Parathyroid adenoma (tissue), 2 donors: ENCODE measurements at regions not wholly inside any gene's neighbourhood (a gene's known extent, or its start where the extent isn't known, plus 50 kb on each side); places are given as distances from the start of the nearest gene placed in this dataset.
A peak's percentile ranks its signal among the peaks of the same experiment; 100 is the strongest.
"Not testable (repeated sequence)": the region's sequence is repeated elsewhere in the genome, so short reads cannot be mapped to it uniquely, and the experiment has no call there.

Experiments
- H2AFZ ChIP-seq: fragments of 300-600 bp; sonication (generic); one replicate; pipeline ENCODE4 v1.7.0; 2017; ENCODE audit warnings: antibody characterized with exemption, mild to moderate bottlenecking
- H3K27ac ChIP-seq: fragments of 300-600 bp; sonication (generic); one replicate; pipeline ENCODE4 v1.7.0; 2017
- H3K27me3 ChIP-seq: fragments of 300-600 bp; sonication (generic); one replicate; pipeline ENCODE4 v1.7.0; 2017; ENCODE audit warnings: low read length; ENCODE audit not compliant: control insufficient read depth, insufficient read depth
- H3K36me3 ChIP-seq: fragments of 300-600 bp; sonication (generic); one replicate; pipeline ENCODE4 v1.7.0; 2017; ENCODE audit warnings: low read length; ENCODE audit not compliant: control insufficient read depth, insufficient read depth
- H3K4me1 ChIP-seq: fragments of 300-600 bp; sonication (generic); one replicate; pipeline ENCODE4 v1.7.0; 2017; ENCODE audit warnings: control low read depth
- H3K4me2 ChIP-seq: fragments of 300-600 bp; sonication (generic); one replicate; pipeline ENCODE4 v1.7.0; 2017; ENCODE audit warnings: low read length
- H3K4me3 ChIP-seq: fragments of 300-600 bp; sonication (generic); one replicate; pipeline ENCODE4 v1.7.0; 2017; ENCODE audit warnings: low read depth, low read length
- H3K79me2 ChIP-seq: fragments of 300-600 bp; sonication (generic); one replicate; pipeline ENCODE4 v1.7.0; 2017; ENCODE audit warnings: control low read depth
- H3K9ac ChIP-seq: fragments of 300-600 bp; sonication (generic); one replicate; pipeline ENCODE4 v1.7.0; 2017; ENCODE audit warnings: mild to moderate bottlenecking
- H3K9me3 ChIP-seq: fragments of 300-600 bp; sonication (generic); one replicate; pipeline ENCODE4 v1.7.0; 2017; ENCODE audit warnings: low read length; ENCODE audit not compliant: control insufficient read depth
- TF ChIP-seq, protein P1 (sequence below): fragments of 300-600 bp; sonication (generic); IDR thresholded peaks from one replicate; pipeline ENCODE4 v1.7.0; 2017; ENCODE audit warnings: antibody characterized with exemption, mild to moderate bottlenecking
- donor health status: primary hyperparathyroidism.

DNA sequence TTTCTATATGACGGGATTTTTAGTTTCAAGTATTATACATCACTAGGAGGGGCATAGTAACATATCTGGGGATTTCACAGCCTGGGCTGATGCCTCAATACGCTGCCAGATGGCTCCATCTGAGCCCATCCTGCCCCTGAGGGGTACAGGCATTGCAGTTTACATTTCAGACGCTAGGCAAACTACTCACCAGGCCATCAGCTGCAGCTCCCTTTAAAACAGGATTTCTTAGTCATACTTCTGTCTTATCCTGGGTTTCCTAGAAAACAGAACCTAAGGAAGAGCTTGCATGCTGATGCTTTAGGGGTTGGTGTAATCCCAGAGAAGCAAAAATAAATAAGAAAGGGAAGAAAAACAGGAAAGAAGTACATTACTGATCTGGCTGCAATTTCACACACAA lies 372.8 kb upstream of the PIK3R1 start:
- Histone ChIP-seq H3K27me3 (no peaks in the 10 kb centered on the region), H3K36me3 (no peaks in the 10 kb centered on the region), H3K4me1 (no peaks in the 10 kb centered on the region), H3K4me3 (no peak overlapping the region), H2AFZ (no peak overlapping the region), H3K27ac (no peak overlapping the region), H3K4me2 (no peak overlapping the region), H3K9ac (no peak overlapping the region), H3K9me3 (no peaks in the 10 kb centered on the region), H3K79me2 (no peaks in the 10 kb centered on the region)
- TF ChIP-seq, protein P1, sequence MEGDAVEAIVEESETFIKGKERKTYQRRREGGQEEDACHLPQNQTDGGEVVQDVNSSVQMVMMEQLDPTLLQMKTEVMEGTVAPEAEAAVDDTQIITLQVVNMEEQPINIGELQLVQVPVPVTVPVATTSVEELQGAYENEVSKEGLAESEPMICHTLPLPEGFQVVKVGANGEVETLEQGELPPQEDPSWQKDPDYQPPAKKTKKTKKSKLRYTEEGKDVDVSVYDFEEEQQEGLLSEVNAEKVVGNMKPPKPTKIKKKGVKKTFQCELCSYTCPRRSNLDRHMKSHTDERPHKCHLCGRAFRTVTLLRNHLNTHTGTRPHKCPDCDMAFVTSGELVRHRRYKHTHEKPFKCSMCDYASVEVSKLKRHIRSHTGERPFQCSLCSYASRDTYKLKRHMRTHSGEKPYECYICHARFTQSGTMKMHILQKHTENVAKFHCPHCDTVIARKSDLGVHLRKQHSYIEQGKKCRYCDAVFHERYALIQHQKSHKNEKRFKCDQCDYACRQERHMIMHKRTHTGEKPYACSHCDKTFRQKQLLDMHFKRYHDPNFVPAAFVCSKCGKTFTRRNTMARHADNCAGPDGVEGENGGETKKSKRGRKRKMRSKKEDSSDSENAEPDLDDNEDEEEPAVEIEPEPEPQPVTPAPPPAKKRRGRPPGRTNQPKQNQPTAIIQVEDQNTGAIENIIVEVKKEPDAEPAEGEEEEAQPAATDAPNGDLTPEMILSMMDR, result no peak

DNA sequence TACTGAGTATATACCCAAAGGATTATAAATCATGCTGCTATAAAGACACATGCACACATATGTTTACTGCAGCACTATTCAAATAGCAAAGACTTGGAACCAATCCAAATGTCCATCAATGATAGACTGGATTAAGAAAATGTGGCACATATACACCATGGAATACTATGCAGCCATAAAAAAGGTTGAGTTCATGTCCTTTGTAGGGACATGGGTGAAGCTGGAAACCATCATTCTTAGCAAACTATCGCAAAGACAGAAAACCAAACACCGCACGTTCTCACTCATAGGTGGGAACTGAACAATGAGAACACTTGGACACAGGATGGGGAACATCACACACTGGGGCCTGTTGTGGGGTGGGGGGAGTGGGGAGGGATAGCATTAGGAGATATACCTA lies 378.3 kb upstream of the PIK3R1 start:
- not testable (repeated sequence) for H2AFZ ChIP-seq, H3K4me2 ChIP-seq, H3K4me3 ChIP-seq, H3K27ac ChIP-seq, H3K4me1 ChIP-seq, H3K79me2 ChIP-seq, H3K9me3 ChIP-seq, H3K9ac ChIP-seq, H3K27me3 ChIP-seq, H3K36me3 ChIP-seq

DNA sequence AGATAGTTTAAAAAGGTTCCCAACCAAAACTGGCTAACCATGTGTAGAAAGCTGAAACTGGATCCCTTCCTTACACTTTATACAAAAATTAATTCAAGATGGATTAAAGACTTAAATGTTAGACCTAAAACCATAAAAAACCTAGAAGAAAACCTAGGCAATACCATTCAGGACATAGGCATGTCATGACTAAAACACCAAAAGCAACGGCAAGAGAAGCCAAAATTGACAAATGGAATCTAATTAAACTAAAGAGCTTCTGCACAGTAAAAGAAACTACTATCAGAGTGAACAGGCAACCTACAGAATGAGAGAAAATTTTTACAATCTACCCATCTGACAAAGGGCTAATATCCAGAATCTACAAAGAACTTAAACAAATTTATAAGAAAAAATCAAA lies 379.1 kb upstream of the PIK3R1 start:
- not testable (repeated sequence) for H3K4me3 ChIP-seq, H2AFZ ChIP-seq, H3K36me3 ChIP-seq, H3K9ac ChIP-seq, H3K27ac ChIP-seq, H3K79me2 ChIP-seq, H3K4me1 ChIP-seq, H3K4me2 ChIP-seq, H3K27me3 ChIP-seq, H3K9me3 ChIP-seq

DNA sequence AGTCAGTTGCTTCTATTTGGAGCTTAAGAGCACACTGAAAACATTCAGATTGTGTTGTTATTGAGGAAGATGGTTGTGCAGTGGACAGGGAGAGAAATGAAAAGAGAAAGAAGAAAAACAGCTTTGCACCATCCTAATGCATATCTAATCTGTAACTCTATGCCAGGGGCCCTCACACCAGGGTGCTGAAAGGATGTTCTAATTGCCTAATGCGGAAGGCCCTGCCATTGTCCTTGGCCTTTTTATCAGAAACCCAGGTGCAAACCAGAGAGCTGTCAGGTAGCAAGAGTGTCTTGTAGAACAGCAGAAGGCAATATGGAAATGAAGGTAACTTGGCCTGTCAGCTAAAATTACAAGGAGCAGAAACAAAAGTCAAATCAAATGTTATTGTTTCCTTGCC lies 384.5 kb upstream of the PIK3R1 start:
- TF ChIP-seq, protein P1, result no peak
- Histone ChIP-seq H3K4me2 (no peak overlapping the region), H3K27ac (no peak overlapping the region), H3K9me3 (no peaks in the 10 kb centered on the region), H3K4me1 (peaks cover 11% of the 10 kb centered on the region), H3K36me3 (no peaks in the 10 kb centered on the region), H3K27me3 (no peaks in the 10 kb centered on the region), H3K9ac (no peak overlapping the region), H2AFZ (peak overlapping the region; percentile 13), H3K4me3 (no peak overlapping the region), H3K79me2 (no peaks in the 10 kb centered on the region)

DNA sequence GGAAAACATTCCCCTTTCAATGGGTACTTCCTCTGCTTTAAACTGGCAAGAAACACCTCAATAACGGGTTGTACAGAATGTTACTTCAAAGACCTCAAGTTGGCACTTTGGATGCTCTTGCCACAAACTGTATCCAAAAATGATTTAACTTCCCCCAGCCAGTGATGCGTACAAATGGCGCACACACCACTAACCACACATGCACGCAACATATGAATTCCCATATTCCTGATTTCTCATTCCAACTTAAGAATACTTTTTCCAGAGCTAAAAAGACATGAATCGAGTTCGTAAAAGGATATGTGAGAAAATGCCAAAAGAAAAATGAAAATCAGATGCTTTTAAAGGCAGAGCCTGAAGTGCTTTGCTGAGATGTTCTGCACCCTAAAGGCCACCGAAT lies 388.0 kb upstream of the PIK3R1 start:
- Histone ChIP-seq H3K36me3 (no peaks in the 10 kb centered on the region), H3K27ac (no peak overlapping the region), H2AFZ (no peak overlapping the region), H3K79me2 (no peaks in the 10 kb centered on the region), H3K27me3 (no peaks in the 10 kb centered on the region), H3K9ac (no peak overlapping the region), H3K4me1 (peaks cover 11% of the 10 kb centered on the region), H3K4me3 (no peak overlapping the region), H3K9me3 (no peaks in the 10 kb centered on the region), H3K4me2 (no peak overlapping the region)
- TF ChIP-seq, protein P1, result no peak

DNA sequence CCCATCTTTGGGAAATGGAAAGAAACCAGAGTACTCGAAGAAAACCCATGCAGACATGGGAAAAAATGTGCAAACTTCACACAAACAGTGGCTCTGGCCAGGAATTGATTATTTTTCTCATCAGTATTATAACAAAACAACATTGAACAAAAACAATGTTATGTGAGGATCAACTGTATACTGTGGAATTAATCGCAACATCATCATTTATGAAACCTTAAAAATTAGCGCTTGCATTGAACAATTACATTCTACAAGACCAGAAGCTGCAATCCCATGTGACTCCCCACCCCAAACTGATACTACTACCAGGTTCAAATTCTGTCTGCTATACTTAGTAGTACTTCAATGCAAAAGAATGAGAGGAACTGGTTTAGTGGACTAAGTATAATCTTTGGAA lies 390.7 kb upstream of the PIK3R1 start:
- TF ChIP-seq, protein P1, result no peak

More for the DNA sequence above, 390.7 kb upstream of the PIK3R1 start:
- Histone ChIP-seq H3K4me1 (no peaks in the 10 kb centered on the region), H3K79me2 (no peaks in the 10 kb centered on the region), H3K4me3 (no peak overlapping the region), H3K9me3 (no peaks in the 10 kb centered on the region), H3K9ac (no peak overlapping the region), H3K27ac (no peak overlapping the region), H3K27me3 (no peaks in the 10 kb centered on the region), H2AFZ (no peak overlapping the region), H3K36me3 (no peaks in the 10 kb centered on the region), H3K4me2 (no peak overlapping the region)
